ENCODE measurements at regions not wholly inside any gene's neighbourhood (a gene's known extent, or its start where the extent isn't known, plus 50 kb on each side); places are given as distances from the start of the nearest gene placed in this dataset.

GRCh38 chr3:152516216-152516615, 247.5 kb downstream of the MBNL1 start:
- no peak for DNase-seq (ENCODE audit: low spot score in 2 of 2, unreplicated experiment in 2 of 2)
- H3K4me3 Mint-ChIP-seq: no peak overlapping the region
- H3K9me3 Mint-ChIP-seq: no peaks in the 10 kb centered on the region
- H3K36me3 Mint-ChIP-seq: no peaks in the 10 kb centered on the region
- no peak for TF ChIP-seq CTCF (IDR thresholded peaks at IDR 0.05; ENCODE audit: unreplicated experiment)
- H3K27ac Mint-ChIP-seq: no peak overlapping the region
- peaks cover 2% of the 10 kb centered on the region for H3K4me1 Mint-ChIP-seq
- H3K27me3 Mint-ChIP-seq (ENCODE audit: low read depth): no peaks in the 10 kb centered on the region

- TF ChIP-seq CTCF (IDR thresholded peaks at IDR 0.05; ENCODE audit: unreplicated experiment): no peak
Observed at GRCh38 chr3:152517502-152517901, 248.8 kb downstream of the MBNL1 start.

GRCh38 chr3:152518346-152518745, 249.6 kb downstream of the MBNL1 start:
- Mint-ChIP-seq H3K4me1 (peaks cover 2% of the 10 kb centered on the region), H3K27ac (no peak overlapping the region), H3K27me3 (ENCODE audit: low read depth) (no peaks in the 10 kb centered on the region), H3K36me3 (no peaks in the 10 kb centered on the region), H3K9me3 (no peaks in the 10 kb centered on the region), H3K4me3 (no peak overlapping the region)
- TF ChIP-seq CTCF (IDR thresholded peaks at IDR 0.05; ENCODE audit: unreplicated experiment): no peak
- no peak for DNase-seq (ENCODE audit: low spot score in 2 of 2, unreplicated experiment in 2 of 2)

More at GRCh38 chr3:152517502-152517901, 248.8 kb downstream of the MBNL1 start:
- Mint-ChIP-seq H3K4me3 (no peak overlapping the region), H3K4me1 (peaks cover 2% of the 10 kb centered on the region), H3K36me3 (no peaks in the 10 kb centered on the region), H3K9me3 (no peaks in the 10 kb centered on the region), H3K27me3 (ENCODE audit: low read depth) (no peaks in the 10 kb centered on the region), H3K27ac (no peak overlapping the region)
- no peak for DNase-seq (ENCODE audit: low spot score in 2 of 2, unreplicated experiment in 2 of 2)

- no peak overlapping the region for H3K4me3 Mint-ChIP-seq
- no peaks in the 10 kb centered on the region for H3K27me3 Mint-ChIP-seq (ENCODE audit: low read depth)
- no peak overlapping the region for H3K27ac Mint-ChIP-seq
- TF ChIP-seq CTCF (IDR thresholded peaks at IDR 0.05; ENCODE audit: unreplicated experiment): no peak
- H3K36me3 Mint-ChIP-seq: no peaks in the 10 kb centered on the region
- no peak for DNase-seq (ENCODE audit: low spot score in 2 of 2, unreplicated experiment in 2 of 2)
- H3K9me3 Mint-ChIP-seq: no peaks in the 10 kb centered on the region
- H3K4me1 Mint-ChIP-seq: peaks cover 2% of the 10 kb centered on the region
Observed at GRCh38 chr3:152519376-152519775, 250.6 kb downstream of the MBNL1 start.

- Mint-ChIP-seq H3K4me1 (no peaks in the 10 kb centered on the region), H3K4me3 (no peak overlapping the region), H3K27me3 (ENCODE audit: low read depth) (no peaks in the 10 kb centered on the region), H3K9me3 (no peaks in the 10 kb centered on the region), H3K36me3 (no peaks in the 10 kb centered on the region), H3K27ac (no peak overlapping the region)
- DNase-seq (ENCODE audit: low spot score in 2 of 2, unreplicated experiment in 2 of 2): no peak
- no peak for TF ChIP-seq CTCF (IDR thresholded peaks at IDR 0.05; ENCODE audit: unreplicated experiment)
Observed at GRCh38 chr3:152522036-152522435, 253.3 kb downstream of the MBNL1 start.

Measured in mesothelial cell of epicardium (in vitro differentiated cells).